Ishikawa (cell line): ENCODE measurements at regions not wholly inside any gene's neighbourhood (a gene's known extent, or its start where the extent isn't known, plus 50 kb on each side); places are given as distances from the start of the nearest gene placed in this dataset.

ENCODE experiments used
- CEBPB ChIP-seq: IDR thresholded peaks from 2 replicates; pipeline ENCODE4 v1.6.1; 2012
- CREB1 ChIP-seq: IDR thresholded peaks from 2 replicates; pipeline ENCODE4 v1.6.1; 2012; ENCODE audit warnings: low read depth
- EGR1 ChIP-seq: IDR thresholded peaks from 2 replicates; pipeline ENCODE4 v1.6.1; 2012
- EP300 ChIP-seq: IDR thresholded peaks from 2 replicates; pipeline ENCODE4 v1.6.1; 2012; ENCODE audit warnings: borderline replicate concordance
- FOXM1 ChIP-seq: IDR thresholded peaks from 2 replicates; pipeline ENCODE4 v1.6.1; 2012; ENCODE audit warnings: low read depth, borderline replicate concordance
- NFIC ChIP-seq: IDR thresholded peaks from 2 replicates; pipeline ENCODE4 v1.6.1; 2012
- RAD21 ChIP-seq: IDR thresholded peaks from 2 replicates; pipeline ENCODE4 v1.6.1; 2012; ENCODE audit warnings: low read depth
- TAF1 ChIP-seq: IDR thresholded peaks from 2 replicates; pipeline ENCODE4 v1.6.1; 2012; ENCODE audit warnings: low read depth, mild to moderate bottlenecking
- TCF12 ChIP-seq: IDR thresholded peaks from 2 replicates; pipeline ENCODE4 v1.6.1; 2012; ENCODE audit warnings: low read depth
- TEAD4 ChIP-seq: IDR thresholded peaks from 2 replicates; pipeline ENCODE4 v1.6.1; 2012
- YY1 ChIP-seq: IDR thresholded peaks from 2 replicates; pipeline ENCODE4 v1.6.1; 2012; ENCODE audit warnings: low read depth
- ZBTB7A ChIP-seq: IDR thresholded peaks from 2 replicates; pipeline ENCODE4 v1.6.1; 2012; ENCODE audit warnings: low read depth
- TF ChIP-seq, protein P1 (sequence below): IDR thresholded peaks from 2 replicates; pipeline ENCODE4 v1.6.1; 2012
- TF ChIP-seq, protein P2 (sequence below): IDR thresholded peaks from 2 replicates; pipeline ENCODE4 v1.6.1; 2012
- TF ChIP-seq, protein P3 (sequence below): IDR thresholded peaks from 2 replicates; pipeline ENCODE4 v1.6.1; 2012; ENCODE audit warnings: low read depth, mild to moderate bottlenecking

DNA sequence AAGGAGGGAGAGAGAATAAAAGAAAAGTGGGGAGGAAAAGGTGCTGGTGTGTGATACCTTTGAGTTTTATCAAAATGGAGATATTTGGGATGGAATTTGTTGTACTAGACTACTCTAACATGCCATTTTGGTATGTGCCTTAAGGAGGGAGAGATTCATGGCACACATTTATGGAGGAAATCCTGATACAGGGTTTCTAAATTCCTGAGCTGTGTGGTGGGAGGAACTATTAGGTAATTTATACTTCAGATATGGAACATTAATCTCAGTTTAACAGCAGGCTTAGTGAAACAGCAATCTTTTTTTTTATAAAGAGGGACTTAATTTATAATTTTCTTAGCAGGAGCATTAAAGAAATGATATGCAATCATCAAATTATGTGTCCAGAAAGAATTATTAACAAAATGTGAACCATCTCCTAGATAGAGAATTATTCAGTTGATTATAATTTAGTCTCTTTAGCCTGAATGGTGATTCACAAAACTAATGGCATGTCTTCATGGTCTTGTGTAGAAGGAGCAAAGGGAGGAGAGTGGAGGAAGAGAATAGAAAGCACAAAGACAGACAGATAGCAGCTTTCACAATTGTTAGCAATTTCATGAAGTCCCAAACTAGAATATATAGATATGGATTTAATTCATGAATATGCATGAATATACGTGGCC lies 301.6 kb downstream of the HLX start:
- TF ChIP-seq EP300 = no peak
- no peak for TF ChIP-seq CREB1
- TF ChIP-seq CEBPB = no peak
- no peak for TF ChIP-seq TAF1

DNA sequence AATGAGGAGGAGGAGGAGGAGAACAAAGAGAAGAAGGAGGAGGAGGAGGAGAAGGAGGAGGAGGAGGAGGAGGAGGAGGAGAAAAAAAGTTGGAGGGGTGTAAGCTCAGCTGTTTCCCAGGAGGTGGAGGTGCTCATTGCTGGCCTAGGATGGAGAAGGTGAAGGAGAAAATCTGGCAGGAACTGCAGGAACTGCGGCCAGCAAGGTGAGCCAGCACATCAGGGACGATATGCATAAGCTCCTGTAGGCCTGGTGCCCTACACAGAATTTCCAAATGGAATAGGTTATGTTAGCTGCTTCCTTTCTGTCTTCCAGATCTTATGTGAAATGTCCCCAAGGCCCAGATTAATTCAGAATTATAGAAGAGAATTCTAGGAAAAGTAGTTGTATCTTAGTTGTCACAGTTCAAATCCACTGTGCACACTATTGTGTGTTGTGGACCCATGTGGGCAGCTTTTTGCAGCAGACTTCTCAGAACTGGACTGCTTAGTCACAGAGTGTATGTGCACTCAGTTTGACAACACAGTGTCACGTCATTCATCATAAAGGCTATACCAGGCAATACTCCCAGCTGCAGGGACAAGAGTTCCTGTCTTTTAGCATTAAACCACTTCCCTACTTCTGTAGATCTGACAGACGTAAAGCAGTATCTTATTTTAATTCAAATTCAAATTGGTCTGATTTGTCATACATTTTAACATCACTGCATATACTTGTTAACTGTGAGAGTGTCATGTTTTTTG lies 303.7 kb downstream of the HLX start:
- TF ChIP-seq, protein P1, sequence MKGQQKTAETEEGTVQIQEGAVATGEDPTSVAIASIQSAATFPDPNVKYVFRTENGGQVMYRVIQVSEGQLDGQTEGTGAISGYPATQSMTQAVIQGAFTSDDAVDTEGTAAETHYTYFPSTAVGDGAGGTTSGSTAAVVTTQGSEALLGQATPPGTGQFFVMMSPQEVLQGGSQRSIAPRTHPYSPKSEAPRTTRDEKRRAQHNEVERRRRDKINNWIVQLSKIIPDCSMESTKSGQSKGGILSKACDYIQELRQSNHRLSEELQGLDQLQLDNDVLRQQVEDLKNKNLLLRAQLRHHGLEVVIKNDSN = no peak
- TF ChIP-seq TAF1 (no peak), TEAD4 (no peak), NFIC (no peak), RAD21 (no peak), CREB1 (no peak), YY1 (no peak), FOXM1 (no peak), ZBTB7A (no peak), EGR1 (no peak), CEBPB (no peak), TCF12 (no peak), EP300 (no peak)
- TF ChIP-seq, protein P2, sequence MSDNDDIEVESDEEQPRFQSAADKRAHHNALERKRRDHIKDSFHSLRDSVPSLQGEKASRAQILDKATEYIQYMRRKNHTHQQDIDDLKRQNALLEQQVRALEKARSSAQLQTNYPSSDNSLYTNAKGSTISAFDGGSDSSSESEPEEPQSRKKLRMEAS = no peak
- TF ChIP-seq, protein P3, sequence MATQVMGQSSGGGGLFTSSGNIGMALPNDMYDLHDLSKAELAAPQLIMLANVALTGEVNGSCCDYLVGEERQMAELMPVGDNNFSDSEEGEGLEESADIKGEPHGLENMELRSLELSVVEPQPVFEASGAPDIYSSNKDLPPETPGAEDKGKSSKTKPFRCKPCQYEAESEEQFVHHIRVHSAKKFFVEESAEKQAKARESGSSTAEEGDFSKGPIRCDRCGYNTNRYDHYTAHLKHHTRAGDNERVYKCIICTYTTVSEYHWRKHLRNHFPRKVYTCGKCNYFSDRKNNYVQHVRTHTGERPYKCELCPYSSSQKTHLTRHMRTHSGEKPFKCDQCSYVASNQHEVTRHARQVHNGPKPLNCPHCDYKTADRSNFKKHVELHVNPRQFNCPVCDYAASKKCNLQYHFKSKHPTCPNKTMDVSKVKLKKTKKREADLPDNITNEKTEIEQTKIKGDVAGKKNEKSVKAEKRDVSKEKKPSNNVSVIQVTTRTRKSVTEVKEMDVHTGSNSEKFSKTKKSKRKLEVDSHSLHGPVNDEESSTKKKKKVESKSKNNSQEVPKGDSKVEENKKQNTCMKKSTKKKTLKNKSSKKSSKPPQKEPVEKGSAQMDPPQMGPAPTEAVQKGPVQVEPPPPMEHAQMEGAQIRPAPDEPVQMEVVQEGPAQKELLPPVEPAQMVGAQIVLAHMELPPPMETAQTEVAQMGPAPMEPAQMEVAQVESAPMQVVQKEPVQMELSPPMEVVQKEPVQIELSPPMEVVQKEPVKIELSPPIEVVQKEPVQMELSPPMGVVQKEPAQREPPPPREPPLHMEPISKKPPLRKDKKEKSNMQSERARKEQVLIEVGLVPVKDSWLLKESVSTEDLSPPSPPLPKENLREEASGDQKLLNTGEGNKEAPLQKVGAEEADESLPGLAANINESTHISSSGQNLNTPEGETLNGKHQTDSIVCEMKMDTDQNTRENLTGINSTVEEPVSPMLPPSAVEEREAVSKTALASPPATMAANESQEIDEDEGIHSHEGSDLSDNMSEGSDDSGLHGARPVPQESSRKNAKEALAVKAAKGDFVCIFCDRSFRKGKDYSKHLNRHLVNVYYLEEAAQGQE = no peak

DNA sequence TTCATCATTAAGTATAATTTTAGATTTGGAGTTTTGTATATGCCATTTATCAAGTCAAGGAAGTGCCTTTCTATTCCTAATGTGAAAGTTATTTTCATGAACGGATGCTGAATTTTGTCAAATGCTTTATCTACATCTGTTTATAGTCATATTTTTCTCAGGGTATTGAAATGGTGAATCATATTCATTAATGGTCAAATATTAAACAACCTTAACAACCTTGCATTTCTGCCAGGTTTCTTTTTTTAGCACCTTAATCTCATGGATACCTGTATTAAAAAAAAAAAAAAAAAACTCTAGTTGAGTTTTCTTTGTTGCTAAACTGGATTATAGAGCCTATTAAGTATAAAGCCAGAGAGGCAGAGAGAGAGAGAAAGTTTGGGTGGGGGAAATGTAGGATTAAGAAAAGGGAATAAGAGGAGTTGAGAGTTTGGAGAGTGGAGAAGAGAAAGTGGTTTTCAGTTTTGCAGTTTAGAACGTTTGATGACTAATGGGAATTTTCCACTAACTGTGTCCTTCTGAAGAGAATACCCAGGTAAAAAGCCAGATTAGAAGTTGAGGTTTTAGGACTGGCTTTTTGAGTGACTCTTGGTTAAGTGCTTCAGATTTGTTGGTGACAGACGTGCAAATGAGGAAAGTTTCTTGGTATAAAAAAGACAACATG lies 305.0 kb downstream of the HLX start:
- TF ChIP-seq NFIC (no peak), RAD21 (no peak), FOXM1 (no peak), TAF1 (no peak), EP300 (no peak), TCF12 (no peak), CREB1 (no peak), YY1 (no peak), CEBPB (no peak), ZBTB7A (no peak), EGR1 (no peak), TEAD4 (no peak)
- TF ChIP-seq, protein P3 = no peak
- TF ChIP-seq, protein P1 = no peak
- TF ChIP-seq, protein P2 = no peak

DNA sequence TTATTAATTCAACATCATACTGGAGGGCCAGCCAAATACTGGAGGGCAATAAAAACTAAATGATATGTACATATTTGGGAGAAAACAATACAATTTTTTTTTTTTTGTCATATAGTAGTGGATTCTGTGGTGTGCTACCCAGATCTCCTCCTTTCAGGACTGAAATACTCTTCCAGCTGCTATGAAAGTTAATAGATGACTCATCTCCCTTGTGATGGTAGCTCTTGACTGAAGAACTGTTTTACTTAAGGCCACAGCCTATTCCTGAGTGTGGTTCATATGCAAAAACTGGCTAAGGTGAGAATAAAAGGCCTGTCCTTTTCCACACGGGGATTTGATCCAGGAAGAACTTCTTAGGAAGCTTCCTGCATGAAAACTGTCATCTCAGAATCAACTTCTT lies 307.9 kb downstream of the HLX start:
- TF ChIP-seq CREB1 = no peak
- no peak for TF ChIP-seq TAF1
- TF ChIP-seq, protein P1 = no peak
- TF ChIP-seq YY1 = no peak
- TF ChIP-seq CEBPB = no peak
- no peak for TF ChIP-seq EP300
- TF ChIP-seq EGR1 = no peak
- TF ChIP-seq NFIC = no peak
- no peak for TF ChIP-seq TEAD4
- TF ChIP-seq, protein P2 = no peak

DNA sequence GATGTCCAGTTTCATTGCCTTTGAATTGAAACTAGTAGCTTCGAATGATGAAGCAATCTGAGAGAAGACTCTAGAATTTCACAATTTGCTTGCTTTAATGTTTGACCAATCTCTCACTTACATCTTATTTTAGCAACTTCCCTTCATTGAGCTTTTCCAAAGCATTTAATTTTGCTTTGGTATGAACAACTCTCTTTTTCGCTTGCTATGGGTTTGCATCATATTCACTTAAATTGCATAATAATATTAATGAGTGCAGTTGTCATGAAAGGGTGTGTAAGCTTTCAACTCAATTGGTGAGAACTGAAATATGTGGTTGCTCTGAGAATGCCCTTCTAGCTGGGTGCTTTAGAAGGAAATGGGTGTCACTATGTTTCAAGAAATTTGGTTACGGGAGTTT lies 309.2 kb downstream of the HLX start:
- TF ChIP-seq TEAD4 = no peak
- TF ChIP-seq EP300 = no peak
- TF ChIP-seq RAD21 = no peak
- TF ChIP-seq ZBTB7A = no peak
- no peak for TF ChIP-seq TCF12
- TF ChIP-seq FOXM1 = no peak
- no peak for TF ChIP-seq TAF1
- TF ChIP-seq NFIC = no peak
- TF ChIP-seq, protein P3 = no peak
- TF ChIP-seq EGR1 = no peak
- no peak for TF ChIP-seq CREB1
- TF ChIP-seq YY1 = no peak
